ENCODE measurements at regions not wholly inside any gene's neighbourhood (a gene's known extent, or its start where the extent isn't known, plus 50 kb on each side); places are given as distances from the start of the nearest gene placed in this dataset.

DNA sequence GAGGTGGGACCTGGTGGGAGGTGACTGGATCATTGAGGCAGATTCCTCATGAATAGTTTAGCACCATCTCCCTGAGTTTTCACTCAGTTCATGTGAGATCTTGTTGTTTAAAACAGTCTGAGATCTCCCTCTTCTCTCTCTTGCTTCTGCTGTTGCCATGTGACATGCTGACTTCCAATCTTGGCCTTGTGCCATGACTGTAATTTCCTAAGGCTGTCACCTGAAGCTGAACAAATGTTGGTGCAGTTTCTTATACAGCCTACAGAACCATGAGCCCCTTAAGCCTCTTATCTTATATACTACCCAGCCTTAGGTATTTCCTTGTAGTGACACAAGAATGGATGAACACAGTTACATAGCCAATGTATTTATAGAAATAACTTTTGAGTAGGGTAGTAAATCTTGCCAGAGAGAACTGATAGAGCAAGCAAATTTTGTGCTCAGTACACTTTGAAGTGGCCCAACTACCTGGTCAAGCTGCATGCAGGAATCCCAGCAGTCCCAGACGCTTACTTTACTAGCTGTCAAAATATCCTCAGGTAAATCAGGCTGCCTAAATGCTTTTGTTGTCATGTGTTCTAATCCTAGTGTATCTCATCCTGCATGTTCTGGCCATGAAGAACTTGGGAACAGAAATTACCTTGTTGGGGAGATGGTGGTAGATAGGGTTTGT, 445.6 kb upstream of the MIS18BP1 start:
- H3K27me3 ChIP-seq (ENCODE audit: low read length) = no peaks in the 10 kb centered on the region
- H2AFZ ChIP-seq (ENCODE audit: low read length) = no peak overlapping the region
- no peaks in the 10 kb centered on the region for H3K79me2 ChIP-seq (ENCODE audit: low read length)
- no peaks in the 10 kb centered on the region for H3K4me1 ChIP-seq (ENCODE audit: low read length)
- no peak for DNase-seq
- no peak overlapping the region for H3K27ac ChIP-seq (ENCODE audit: low read length)
- no peak overlapping the region for H3K4me3 ChIP-seq (ENCODE audit: low read length)
- no peak overlapping the region for H3K4me2 ChIP-seq (ENCODE audit: low read depth, low read length, poor library complexity, severe bottlenecking)
- no peak overlapping the region for H3K9ac ChIP-seq (ENCODE audit: low read length)
- H3K36me3 ChIP-seq (ENCODE audit: insufficient read depth, low read length) = no peaks in the 10 kb centered on the region
- no peaks in the 10 kb centered on the region for H3K9me2 ChIP-seq (replicated peaks; ENCODE audit: insufficient read depth, low read length)
- no peaks in the 10 kb centered on the region for H4K20me1 ChIP-seq (ENCODE audit: insufficient read depth, low read depth, low read length)
- H3K9me3 ChIP-seq (ENCODE audit: low read length) = peaks cover 22% of the 10 kb centered on the region

DNA sequence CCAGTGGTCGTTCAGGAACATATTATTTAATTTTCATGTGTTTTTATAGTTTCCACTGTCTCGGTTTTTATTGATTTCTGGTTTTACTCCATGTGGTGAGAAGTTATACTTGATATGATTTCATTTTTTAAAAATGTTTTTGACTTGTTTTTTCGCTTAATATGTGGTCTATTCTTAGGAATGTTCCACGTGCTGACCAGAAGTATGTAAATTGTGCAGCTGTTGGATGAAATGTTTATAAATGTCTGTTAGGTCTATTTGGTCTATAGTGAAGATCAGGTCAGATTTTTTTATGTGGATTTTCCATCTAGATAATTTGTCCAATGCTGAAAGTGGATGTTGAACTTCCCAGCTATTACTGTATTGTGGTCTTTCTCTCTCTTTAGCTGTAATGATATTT, 433.8 kb upstream of the MIS18BP1 start:
- Histone ChIP-seq H3K9me3 (ENCODE audit: low read length) (peaks cover 36% of the 10 kb centered on the region), H3K4me1 (ENCODE audit: low read length) (no peaks in the 10 kb centered on the region), H4K20me1 (ENCODE audit: insufficient read depth, low read depth, low read length) (no peaks in the 10 kb centered on the region), H3K4me2 (ENCODE audit: low read depth, low read length, poor library complexity, severe bottlenecking) (no peak overlapping the region), H3K36me3 (ENCODE audit: insufficient read depth, low read length) (no peaks in the 10 kb centered on the region), H3K9me2 (replicated peaks; ENCODE audit: insufficient read depth, low read length) (no peaks in the 10 kb centered on the region), H3K27ac (ENCODE audit: low read length) (no peak overlapping the region), H3K27me3 (ENCODE audit: low read length) (no peaks in the 10 kb centered on the region), H3K79me2 (ENCODE audit: low read length) (no peaks in the 10 kb centered on the region), H3K4me3 (ENCODE audit: low read length) (no peak overlapping the region), H2AFZ (ENCODE audit: low read length) (no peak overlapping the region), H3K9ac (ENCODE audit: low read length) (no peak overlapping the region)
- DNase-seq = no peak

- H3K4me3 ChIP-seq (ENCODE audit: low read length) = no peak overlapping the region
- no peaks in the 10 kb centered on the region for H3K36me3 ChIP-seq (ENCODE audit: insufficient read depth, low read length)
- H3K9ac ChIP-seq (ENCODE audit: low read length) = no peak overlapping the region
- no peaks in the 10 kb centered on the region for H3K4me1 ChIP-seq (ENCODE audit: low read length)
- H2AFZ ChIP-seq (ENCODE audit: low read length) = no peak overlapping the region
- H3K27ac ChIP-seq (ENCODE audit: low read length) = no peak overlapping the region
- H4K20me1 ChIP-seq (ENCODE audit: insufficient read depth, low read depth, low read length) = no peaks in the 10 kb centered on the region
- H3K4me2 ChIP-seq (ENCODE audit: low read depth, low read length, poor library complexity, severe bottlenecking) = no peak overlapping the region
- H3K9me2 ChIP-seq (replicated peaks; ENCODE audit: insufficient read depth, low read length) = no peaks in the 10 kb centered on the region
- peaks cover 17% of the 10 kb centered on the region for H3K9me3 ChIP-seq (ENCODE audit: low read length)
- no peaks in the 10 kb centered on the region for H3K27me3 ChIP-seq (ENCODE audit: low read length)
- no peaks in the 10 kb centered on the region for H3K79me2 ChIP-seq (ENCODE audit: low read length)
- no peak for DNase-seq
These were observed 427.5 kb upstream of the MIS18BP1 start for GRCh38 chr14:45680531-45680930.

- Histone ChIP-seq H3K4me3 (ENCODE audit: low read length) (no peak overlapping the region), H3K9ac (ENCODE audit: low read length) (no peak overlapping the region), H3K27ac (ENCODE audit: low read length) (no peak overlapping the region), H2AFZ (ENCODE audit: low read length) (no peak overlapping the region), H3K9me3 (ENCODE audit: low read length) (peaks cover 10% of the 10 kb centered on the region), H3K4me1 (ENCODE audit: low read length) (no peaks in the 10 kb centered on the region), H3K4me2 (ENCODE audit: low read depth, low read length, poor library complexity, severe bottlenecking) (no peak overlapping the region), H3K27me3 (ENCODE audit: low read length) (no peaks in the 10 kb centered on the region), H3K9me2 (replicated peaks; ENCODE audit: insufficient read depth, low read length) (no peaks in the 10 kb centered on the region), H3K36me3 (ENCODE audit: insufficient read depth, low read length) (no peaks in the 10 kb centered on the region), H4K20me1 (ENCODE audit: insufficient read depth, low read depth, low read length) (no peaks in the 10 kb centered on the region), H3K79me2 (ENCODE audit: low read length) (no peaks in the 10 kb centered on the region)
- DNase-seq = no peak
These were observed 426.9 kb upstream of the MIS18BP1 start for GRCh38 chr14:45679853-45680252.

DNA sequence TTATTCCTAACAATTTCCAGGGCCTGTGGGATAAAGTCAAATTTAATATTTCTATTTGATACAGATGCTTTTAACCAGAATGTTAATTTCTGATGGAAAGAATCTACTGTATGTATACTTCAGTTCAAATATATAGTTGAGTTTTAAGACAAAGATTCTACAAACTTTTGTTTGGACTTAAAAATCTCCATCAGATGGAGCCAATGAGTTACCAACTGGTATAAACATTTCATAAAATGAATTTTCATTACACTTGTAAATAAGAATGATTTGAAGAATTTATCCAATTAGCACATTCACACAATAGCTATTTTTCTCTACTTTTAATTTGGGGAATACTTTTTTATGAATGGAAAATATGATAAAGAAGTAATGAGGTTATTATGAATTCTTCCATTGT, 425.2 kb upstream of the MIS18BP1 start:
- no peak overlapping the region for H2AFZ ChIP-seq (ENCODE audit: low read length)
- H3K4me3 ChIP-seq (ENCODE audit: low read length) = no peak overlapping the region
- no peaks in the 10 kb centered on the region for H4K20me1 ChIP-seq (ENCODE audit: insufficient read depth, low read depth, low read length)
- H3K36me3 ChIP-seq (ENCODE audit: insufficient read depth, low read length) = no peaks in the 10 kb centered on the region
- no peaks in the 10 kb centered on the region for H3K9me2 ChIP-seq (replicated peaks; ENCODE audit: insufficient read depth, low read length)
- H3K9ac ChIP-seq (ENCODE audit: low read length) = no peak overlapping the region
- H3K4me2 ChIP-seq (ENCODE audit: low read depth, low read length, poor library complexity, severe bottlenecking) = no peak overlapping the region
- no peaks in the 10 kb centered on the region for H3K4me1 ChIP-seq (ENCODE audit: low read length)
- H3K79me2 ChIP-seq (ENCODE audit: low read length) = no peaks in the 10 kb centered on the region
- DNase-seq = peak; percentile 34
- H3K9me3 ChIP-seq (ENCODE audit: low read length) = peaks cover 5% of the 10 kb centered on the region
- H3K27me3 ChIP-seq (ENCODE audit: low read length) = no peaks in the 10 kb centered on the region
- H3K27ac ChIP-seq (ENCODE audit: low read length) = no peak overlapping the region

DNA sequence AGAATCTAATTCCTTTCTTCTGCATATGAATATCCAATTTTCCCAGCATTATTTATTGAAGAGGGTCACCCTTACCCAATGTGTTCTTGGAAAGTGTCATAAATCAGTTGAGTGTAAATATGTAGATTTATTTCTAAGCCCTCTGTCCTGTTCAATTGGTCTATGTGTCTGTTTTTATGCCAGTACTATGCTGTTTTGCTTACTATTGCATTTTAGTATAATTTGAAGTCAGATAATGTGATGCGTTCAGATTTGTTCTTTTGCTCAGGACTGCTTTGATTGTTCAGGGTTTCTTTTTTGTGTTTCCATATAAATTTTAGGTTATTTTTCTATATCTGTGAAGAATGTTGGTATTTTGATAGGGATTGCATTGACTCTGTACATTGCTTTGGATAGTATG, 420.4 kb upstream of the MIS18BP1 start:
- H3K9ac ChIP-seq (ENCODE audit: low read length) = no peak overlapping the region
- no peak overlapping the region for H3K4me2 ChIP-seq (ENCODE audit: low read depth, low read length, poor library complexity, severe bottlenecking)
- H3K27me3 ChIP-seq (ENCODE audit: low read length) = no peaks in the 10 kb centered on the region
- no peak overlapping the region for H3K27ac ChIP-seq (ENCODE audit: low read length)
- H2AFZ ChIP-seq (ENCODE audit: low read length) = no peak overlapping the region
- no peaks in the 10 kb centered on the region for H3K36me3 ChIP-seq (ENCODE audit: insufficient read depth, low read length)
- no peaks in the 10 kb centered on the region for H4K20me1 ChIP-seq (ENCODE audit: insufficient read depth, low read depth, low read length)
- H3K9me3 ChIP-seq (ENCODE audit: low read length) = peaks cover 12% of the 10 kb centered on the region; the same call in 1 of the 2 replicates
- H3K9me2 ChIP-seq (replicated peaks; ENCODE audit: insufficient read depth, low read length) = no peaks in the 10 kb centered on the region
- DNase-seq = no peak
- H3K4me1 ChIP-seq (ENCODE audit: low read length) = no peaks in the 10 kb centered on the region
- H3K4me3 ChIP-seq (ENCODE audit: low read length) = no peak overlapping the region
- H3K79me2 ChIP-seq (ENCODE audit: low read length) = no peaks in the 10 kb centered on the region

DNA sequence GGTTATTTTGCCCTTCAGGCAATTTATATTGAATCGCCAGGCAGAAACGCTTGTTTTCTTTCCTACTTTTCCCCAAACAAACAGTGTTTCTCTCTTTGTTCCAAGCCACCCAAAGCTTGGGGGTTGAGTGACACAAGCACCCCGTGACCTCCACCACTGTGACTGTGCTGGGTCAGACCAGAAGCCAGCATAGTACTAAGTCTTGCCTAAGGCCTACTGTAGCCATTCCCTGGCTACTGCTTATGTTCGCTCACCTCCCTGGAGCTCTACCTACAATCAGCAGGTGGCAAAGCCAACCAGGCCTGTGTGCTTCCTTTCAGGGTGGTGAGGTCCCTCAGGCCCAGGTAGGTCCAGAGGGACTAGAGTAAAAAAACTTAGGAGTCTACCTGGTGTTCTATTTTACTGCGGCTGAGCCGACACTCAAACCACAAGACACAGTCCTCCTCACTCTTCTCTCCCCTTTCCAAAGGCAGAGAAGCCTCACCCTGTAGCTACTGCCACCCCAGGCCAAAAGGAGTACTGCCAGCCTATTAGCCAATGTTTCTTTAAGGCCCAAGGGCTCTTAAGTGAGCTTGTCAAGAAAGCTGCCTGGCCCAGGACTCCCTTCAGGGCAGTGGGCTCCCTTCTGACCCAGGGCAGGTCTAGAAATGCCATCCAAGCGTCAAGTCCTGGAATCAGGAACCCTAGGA, 411.8 kb upstream of the MIS18BP1 start:
- peaks cover 18% of the 10 kb centered on the region for H3K9me3 ChIP-seq (ENCODE audit: low read length)
- DNase-seq = peak; percentile 54
- no peak overlapping the region for H3K4me2 ChIP-seq (ENCODE audit: low read depth, low read length, poor library complexity, severe bottlenecking)
- no peaks in the 10 kb centered on the region for H4K20me1 ChIP-seq (ENCODE audit: insufficient read depth, low read depth, low read length)
- H3K27ac ChIP-seq (ENCODE audit: low read length) = no peak overlapping the region
- H3K4me1 ChIP-seq (ENCODE audit: low read length) = no peaks in the 10 kb centered on the region
- no peaks in the 10 kb centered on the region for H3K79me2 ChIP-seq (ENCODE audit: low read length)
- no peak overlapping the region for H3K4me3 ChIP-seq (ENCODE audit: low read length)
- no peaks in the 10 kb centered on the region for H3K27me3 ChIP-seq (ENCODE audit: low read length)
- H3K9me2 ChIP-seq (replicated peaks; ENCODE audit: insufficient read depth, low read length) = no peaks in the 10 kb centered on the region
- no peaks in the 10 kb centered on the region for H3K36me3 ChIP-seq (ENCODE audit: insufficient read depth, low read length)
- H3K9ac ChIP-seq (ENCODE audit: low read length) = no peak overlapping the region
- no peak overlapping the region for H2AFZ ChIP-seq (ENCODE audit: low read length)

- H3K4me1 ChIP-seq (ENCODE audit: low read length) = peaks cover 5% of the 10 kb centered on the region; the same call in 1 of the 2 replicates
- H3K9me3 ChIP-seq (ENCODE audit: low read length) = peaks cover 20% of the 10 kb centered on the region; the same call in 1 of the 2 replicates
- H3K4me2 ChIP-seq (ENCODE audit: low read depth, low read length, poor library complexity, severe bottlenecking) = no peak overlapping the region
- H3K27ac ChIP-seq (ENCODE audit: low read length) = no peak overlapping the region
- no peak overlapping the region for H3K9ac ChIP-seq (ENCODE audit: low read length)
- H3K4me3 ChIP-seq (ENCODE audit: low read length) = no peak overlapping the region
- H4K20me1 ChIP-seq (ENCODE audit: insufficient read depth, low read depth, low read length) = no peaks in the 10 kb centered on the region
- no peak overlapping the region for H2AFZ ChIP-seq (ENCODE audit: low read length)
- DNase-seq = no peak
- H3K9me2 ChIP-seq (replicated peaks; ENCODE audit: insufficient read depth, low read length) = no peaks in the 10 kb centered on the region
- H3K27me3 ChIP-seq (ENCODE audit: low read length) = no peaks in the 10 kb centered on the region
- no peaks in the 10 kb centered on the region for H3K36me3 ChIP-seq (ENCODE audit: insufficient read depth, low read length)
- no peaks in the 10 kb centered on the region for H3K79me2 ChIP-seq (ENCODE audit: low read length)
These were observed 405.9 kb upstream of the MIS18BP1 start for GRCh38 chr14:45658917-45659299.
